H1 (cell line): ENCODE measurements at regions not wholly inside any gene's neighbourhood (a gene's known extent, or its start where the extent isn't known, plus 50 kb on each side); places are given as distances from the start of the nearest gene placed in this dataset.

ENCODE experiments used
- GABPA ChIP-seq: IDR thresholded peaks from 2 replicates; pipeline ENCODE4 v1.6.1; 2011; ENCODE audit warnings: mild to moderate bottlenecking, low read length, moderate library complexity, borderline replicate concordance; ENCODE audit not compliant: insufficient read depth
- RBBP5 ChIP-seq: IDR thresholded peaks from 2 replicates; pipeline ENCODE4 v1.7.1; 2012; ENCODE audit warnings: low read depth, mild to moderate bottlenecking, inconsistent platforms, low read length, moderate library complexity, borderline replicate concordance
- RFX5 ChIP-seq: IDR thresholded peaks from 2 replicates; pipeline ENCODE4 v1.6.1; 2011; ENCODE audit warnings: low read depth, low read length, improper control_type of control experiment, borderline replicate concordance
- TAF7 ChIP-seq: optimal IDR thresholded peaks from 2 replicates; pipeline ENCODE3; 2011; ENCODE audit warnings: low read depth, mild to moderate bottlenecking, inconsistent platforms, low read length, moderate library complexity, borderline replicate concordance
- ZNF274 ChIP-seq: IDR thresholded peaks from 2 replicates; pipeline ENCODE4 v1.7.0; 2012; ENCODE audit warnings: low read length, borderline replicate concordance; ENCODE audit errors: extremely low read depth
- TF ChIP-seq, protein P1 (sequence below): fragments of 300-600 bp; sonication (generic); IDR thresholded peaks from 2 replicates; pipeline ENCODE4 v1.7.1; 2012; ENCODE audit warnings: low read length, moderate library complexity, mild to moderate bottlenecking, inconsistent platforms; ENCODE audit not compliant: insufficient replicate concordance
- TF ChIP-seq, protein P2 (sequence below): IDR thresholded peaks from 2 replicates; pipeline ENCODE4 v1.6.1; 2012; ENCODE audit warnings: inconsistent platforms
- TF ChIP-seq, protein P3 (sequence below): IDR thresholded peaks from 2 replicates; pipeline ENCODE4 v1.6.1; 2012; ENCODE audit warnings: low read length, inconsistent platforms
- TF ChIP-seq, protein P4 (sequence below): IDR thresholded peaks from 2 replicates; pipeline ENCODE4 v1.6.1; 2012; ENCODE audit warnings: inconsistent platforms

DNA sequence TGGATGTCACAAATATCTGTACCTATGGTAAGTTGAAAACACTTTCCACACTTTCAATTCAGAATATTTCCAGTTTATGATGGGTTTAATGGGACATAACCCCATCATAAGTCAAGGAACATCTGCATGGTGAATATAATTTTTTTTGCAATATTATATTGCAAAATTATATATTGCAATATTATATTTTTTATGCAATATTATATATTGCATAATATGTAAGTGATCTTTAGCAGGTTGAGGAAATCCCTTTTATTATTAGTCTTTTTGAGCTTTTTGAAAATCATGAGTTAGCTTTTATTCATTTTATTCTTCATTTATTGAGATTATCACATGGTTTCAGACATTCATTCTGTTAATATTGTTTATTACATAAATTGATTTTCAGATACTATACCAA lies 342.2 kb upstream of the GALNT5 start (continued):
- TF ChIP-seq, protein P1, sequence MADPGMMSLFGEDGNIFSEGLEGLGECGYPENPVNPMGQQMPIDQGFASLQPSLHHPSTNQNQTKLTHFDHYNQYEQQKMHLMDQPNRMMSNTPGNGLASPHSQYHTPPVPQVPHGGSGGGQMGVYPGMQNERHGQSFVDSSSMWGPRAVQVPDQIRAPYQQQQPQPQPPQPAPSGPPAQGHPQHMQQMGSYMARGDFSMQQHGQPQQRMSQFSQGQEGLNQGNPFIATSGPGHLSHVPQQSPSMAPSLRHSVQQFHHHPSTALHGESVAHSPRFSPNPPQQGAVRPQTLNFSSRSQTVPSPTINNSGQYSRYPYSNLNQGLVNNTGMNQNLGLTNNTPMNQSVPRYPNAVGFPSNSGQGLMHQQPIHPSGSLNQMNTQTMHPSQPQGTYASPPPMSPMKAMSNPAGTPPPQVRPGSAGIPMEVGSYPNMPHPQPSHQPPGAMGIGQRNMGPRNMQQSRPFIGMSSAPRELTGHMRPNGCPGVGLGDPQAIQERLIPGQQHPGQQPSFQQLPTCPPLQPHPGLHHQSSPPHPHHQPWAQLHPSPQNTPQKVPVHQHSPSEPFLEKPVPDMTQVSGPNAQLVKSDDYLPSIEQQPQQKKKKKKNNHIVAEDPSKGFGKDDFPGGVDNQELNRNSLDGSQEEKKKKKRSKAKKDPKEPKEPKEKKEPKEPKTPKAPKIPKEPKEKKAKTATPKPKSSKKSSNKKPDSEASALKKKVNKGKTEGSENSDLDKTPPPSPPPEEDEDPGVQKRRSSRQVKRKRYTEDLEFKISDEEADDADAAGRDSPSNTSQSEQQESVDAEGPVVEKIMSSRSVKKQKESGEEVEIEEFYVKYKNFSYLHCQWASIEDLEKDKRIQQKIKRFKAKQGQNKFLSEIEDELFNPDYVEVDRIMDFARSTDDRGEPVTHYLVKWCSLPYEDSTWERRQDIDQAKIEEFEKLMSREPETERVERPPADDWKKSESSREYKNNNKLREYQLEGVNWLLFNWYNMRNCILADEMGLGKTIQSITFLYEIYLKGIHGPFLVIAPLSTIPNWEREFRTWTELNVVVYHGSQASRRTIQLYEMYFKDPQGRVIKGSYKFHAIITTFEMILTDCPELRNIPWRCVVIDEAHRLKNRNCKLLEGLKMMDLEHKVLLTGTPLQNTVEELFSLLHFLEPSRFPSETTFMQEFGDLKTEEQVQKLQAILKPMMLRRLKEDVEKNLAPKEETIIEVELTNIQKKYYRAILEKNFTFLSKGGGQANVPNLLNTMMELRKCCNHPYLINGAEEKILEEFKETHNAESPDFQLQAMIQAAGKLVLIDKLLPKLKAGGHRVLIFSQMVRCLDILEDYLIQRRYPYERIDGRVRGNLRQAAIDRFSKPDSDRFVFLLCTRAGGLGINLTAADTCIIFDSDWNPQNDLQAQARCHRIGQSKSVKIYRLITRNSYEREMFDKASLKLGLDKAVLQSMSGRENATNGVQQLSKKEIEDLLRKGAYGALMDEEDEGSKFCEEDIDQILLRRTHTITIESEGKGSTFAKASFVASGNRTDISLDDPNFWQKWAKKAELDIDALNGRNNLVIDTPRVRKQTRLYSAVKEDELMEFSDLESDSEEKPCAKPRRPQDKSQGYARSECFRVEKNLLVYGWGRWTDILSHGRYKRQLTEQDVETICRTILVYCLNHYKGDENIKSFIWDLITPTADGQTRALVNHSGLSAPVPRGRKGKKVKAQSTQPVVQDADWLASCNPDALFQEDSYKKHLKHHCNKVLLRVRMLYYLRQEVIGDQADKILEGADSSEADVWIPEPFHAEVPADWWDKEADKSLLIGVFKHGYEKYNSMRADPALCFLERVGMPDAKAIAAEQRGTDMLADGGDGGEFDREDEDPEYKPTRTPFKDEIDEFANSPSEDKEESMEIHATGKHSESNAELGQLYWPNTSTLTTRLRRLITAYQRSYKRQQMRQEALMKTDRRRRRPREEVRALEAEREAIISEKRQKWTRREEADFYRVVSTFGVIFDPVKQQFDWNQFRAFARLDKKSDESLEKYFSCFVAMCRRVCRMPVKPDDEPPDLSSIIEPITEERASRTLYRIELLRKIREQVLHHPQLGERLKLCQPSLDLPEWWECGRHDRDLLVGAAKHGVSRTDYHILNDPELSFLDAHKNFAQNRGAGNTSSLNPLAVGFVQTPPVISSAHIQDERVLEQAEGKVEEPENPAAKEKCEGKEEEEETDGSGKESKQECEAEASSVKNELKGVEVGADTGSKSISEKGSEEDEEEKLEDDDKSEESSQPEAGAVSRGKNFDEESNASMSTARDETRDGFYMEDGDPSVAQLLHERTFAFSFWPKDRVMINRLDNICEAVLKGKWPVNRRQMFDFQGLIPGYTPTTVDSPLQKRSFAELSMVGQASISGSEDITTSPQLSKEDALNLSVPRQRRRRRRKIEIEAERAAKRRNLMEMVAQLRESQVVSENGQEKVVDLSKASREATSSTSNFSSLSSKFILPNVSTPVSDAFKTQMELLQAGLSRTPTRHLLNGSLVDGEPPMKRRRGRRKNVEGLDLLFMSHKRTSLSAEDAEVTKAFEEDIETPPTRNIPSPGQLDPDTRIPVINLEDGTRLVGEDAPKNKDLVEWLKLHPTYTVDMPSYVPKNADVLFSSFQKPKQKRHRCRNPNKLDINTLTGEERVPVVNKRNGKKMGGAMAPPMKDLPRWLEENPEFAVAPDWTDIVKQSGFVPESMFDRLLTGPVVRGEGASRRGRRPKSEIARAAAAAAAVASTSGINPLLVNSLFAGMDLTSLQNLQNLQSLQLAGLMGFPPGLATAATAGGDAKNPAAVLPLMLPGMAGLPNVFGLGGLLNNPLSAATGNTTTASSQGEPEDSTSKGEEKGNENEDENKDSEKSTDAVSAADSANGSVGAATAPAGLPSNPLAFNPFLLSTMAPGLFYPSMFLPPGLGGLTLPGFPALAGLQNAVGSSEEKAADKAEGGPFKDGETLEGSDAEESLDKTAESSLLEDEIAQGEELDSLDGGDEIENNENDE: no peak
- TF ChIP-seq TAF7 (no peak), RBBP5 (no peak), ZNF274 (no peak), GABPA (no peak), RFX5 (no peak)
- TF ChIP-seq, protein P2, sequence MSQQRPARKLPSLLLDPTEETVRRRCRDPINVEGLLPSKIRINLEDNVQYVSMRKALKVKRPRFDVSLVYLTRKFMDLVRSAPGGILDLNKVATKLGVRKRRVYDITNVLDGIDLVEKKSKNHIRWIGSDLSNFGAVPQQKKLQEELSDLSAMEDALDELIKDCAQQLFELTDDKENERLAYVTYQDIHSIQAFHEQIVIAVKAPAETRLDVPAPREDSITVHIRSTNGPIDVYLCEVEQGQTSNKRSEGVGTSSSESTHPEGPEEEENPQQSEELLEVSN: no peak
- TF ChIP-seq, protein P3, sequence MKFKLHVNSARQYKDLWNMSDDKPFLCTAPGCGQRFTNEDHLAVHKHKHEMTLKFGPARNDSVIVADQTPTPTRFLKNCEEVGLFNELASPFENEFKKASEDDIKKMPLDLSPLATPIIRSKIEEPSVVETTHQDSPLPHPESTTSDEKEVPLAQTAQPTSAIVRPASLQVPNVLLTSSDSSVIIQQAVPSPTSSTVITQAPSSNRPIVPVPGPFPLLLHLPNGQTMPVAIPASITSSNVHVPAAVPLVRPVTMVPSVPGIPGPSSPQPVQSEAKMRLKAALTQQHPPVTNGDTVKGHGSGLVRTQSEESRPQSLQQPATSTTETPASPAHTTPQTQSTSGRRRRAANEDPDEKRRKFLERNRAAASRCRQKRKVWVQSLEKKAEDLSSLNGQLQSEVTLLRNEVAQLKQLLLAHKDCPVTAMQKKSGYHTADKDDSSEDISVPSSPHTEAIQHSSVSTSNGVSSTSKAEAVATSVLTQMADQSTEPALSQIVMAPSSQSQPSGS: no peak
- TF ChIP-seq, protein P4, sequence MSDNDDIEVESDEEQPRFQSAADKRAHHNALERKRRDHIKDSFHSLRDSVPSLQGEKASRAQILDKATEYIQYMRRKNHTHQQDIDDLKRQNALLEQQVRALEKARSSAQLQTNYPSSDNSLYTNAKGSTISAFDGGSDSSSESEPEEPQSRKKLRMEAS: no peak
